ENCODE measurements at regions not wholly inside any gene's neighbourhood (a gene's known extent, or its start where the extent isn't known, plus 50 kb on each side); places are given as distances from the start of the nearest gene placed in this dataset.

GRCh38 chr2:226076529-226076928 is 677.0 kb downstream of the NYAP2 start:
- no peaks in the 10 kb centered on the region for H3K36me3 ChIP-seq
- no peak overlapping the region for H3K27ac ChIP-seq (replicated peaks in 1 of 4)
- DNase-seq (ENCODE audit: extremely low spot score), result no peak
- H3K4me3 ChIP-seq, result no peak overlapping the region
- WGBS, result 71% methylated on average over 1 of the region's 1 CpG
- intact Hi-C loops (cut with DNase I), result no loop called here
- H3K9me3 ChIP-seq, result no peaks in the 10 kb centered on the region
- TF ChIP-seq, protein P1, sequence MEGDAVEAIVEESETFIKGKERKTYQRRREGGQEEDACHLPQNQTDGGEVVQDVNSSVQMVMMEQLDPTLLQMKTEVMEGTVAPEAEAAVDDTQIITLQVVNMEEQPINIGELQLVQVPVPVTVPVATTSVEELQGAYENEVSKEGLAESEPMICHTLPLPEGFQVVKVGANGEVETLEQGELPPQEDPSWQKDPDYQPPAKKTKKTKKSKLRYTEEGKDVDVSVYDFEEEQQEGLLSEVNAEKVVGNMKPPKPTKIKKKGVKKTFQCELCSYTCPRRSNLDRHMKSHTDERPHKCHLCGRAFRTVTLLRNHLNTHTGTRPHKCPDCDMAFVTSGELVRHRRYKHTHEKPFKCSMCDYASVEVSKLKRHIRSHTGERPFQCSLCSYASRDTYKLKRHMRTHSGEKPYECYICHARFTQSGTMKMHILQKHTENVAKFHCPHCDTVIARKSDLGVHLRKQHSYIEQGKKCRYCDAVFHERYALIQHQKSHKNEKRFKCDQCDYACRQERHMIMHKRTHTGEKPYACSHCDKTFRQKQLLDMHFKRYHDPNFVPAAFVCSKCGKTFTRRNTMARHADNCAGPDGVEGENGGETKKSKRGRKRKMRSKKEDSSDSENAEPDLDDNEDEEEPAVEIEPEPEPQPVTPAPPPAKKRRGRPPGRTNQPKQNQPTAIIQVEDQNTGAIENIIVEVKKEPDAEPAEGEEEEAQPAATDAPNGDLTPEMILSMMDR (IDR thresholded peaks at IDR 0.05), result no peak
- TF ChIP-seq POLR2A (IDR thresholded peaks at IDR 0.05; ENCODE audit: low read depth) (no peak), POLR2AphosphoS5 (IDR thresholded peaks at IDR 0.05) (no peak)
- no peaks in the 10 kb centered on the region for H3K27me3 ChIP-seq
- H3K4me1 ChIP-seq, result no peaks in the 10 kb centered on the region

GRCh38 chr2:226074391-226074790 is 674.9 kb downstream of the NYAP2 start:
- 84% methylated on average over 5 of the region's 5 CpGs for WGBS
- H3K4me3 ChIP-seq, result no peak overlapping the region
- H3K27me3 ChIP-seq, result no peaks in the 10 kb centered on the region
- no peak for TF ChIP-seq EP300 (IDR thresholded peaks at IDR 0.05)
- TF ChIP-seq POLR2AphosphoS5 (IDR thresholded peaks at IDR 0.05), result no peak
- no peak for TF ChIP-seq POLR2A (IDR thresholded peaks at IDR 0.05; ENCODE audit: low read depth)
- TF ChIP-seq, protein P1 (IDR thresholded peaks at IDR 0.05), result no peak
- intact Hi-C loops (cut with DNase I), result no loop called here
- no peak for DNase-seq (ENCODE audit: extremely low spot score)
- no peaks in the 10 kb centered on the region for H3K9me3 ChIP-seq
- H3K4me1 ChIP-seq, result no peaks in the 10 kb centered on the region
- H3K36me3 ChIP-seq, result no peaks in the 10 kb centered on the region
- H3K27ac ChIP-seq (replicated peaks in 1 of 4), result no peak overlapping the region

- Histone ChIP-seq H3K4me1 (no peaks in the 10 kb centered on the region), H3K27me3 (no peaks in the 10 kb centered on the region), H3K4me3 (no peak overlapping the region), H3K27ac (replicated peaks in 1 of 4) (no peak overlapping the region), H3K9me3 (no peaks in the 10 kb centered on the region), H3K36me3 (no peaks in the 10 kb centered on the region)
- DNase-seq (ENCODE audit: extremely low spot score), result no peak
- intact Hi-C loops (cut with DNase I), result no loop called here
- TF ChIP-seq POLR2AphosphoS5 (IDR thresholded peaks at IDR 0.05) (no peak), EP300 (IDR thresholded peaks at IDR 0.05) (no peak), POLR2A (IDR thresholded peaks at IDR 0.05; ENCODE audit: low read depth) (no peak)
- TF ChIP-seq, protein P1 (IDR thresholded peaks at IDR 0.05), result no peak
- WGBS, result 90% methylated on average over 2 of the region's 2 CpGs
These were observed 674.1 kb downstream of the NYAP2 start for GRCh38 chr2:226073496-226074160.

DNA sequence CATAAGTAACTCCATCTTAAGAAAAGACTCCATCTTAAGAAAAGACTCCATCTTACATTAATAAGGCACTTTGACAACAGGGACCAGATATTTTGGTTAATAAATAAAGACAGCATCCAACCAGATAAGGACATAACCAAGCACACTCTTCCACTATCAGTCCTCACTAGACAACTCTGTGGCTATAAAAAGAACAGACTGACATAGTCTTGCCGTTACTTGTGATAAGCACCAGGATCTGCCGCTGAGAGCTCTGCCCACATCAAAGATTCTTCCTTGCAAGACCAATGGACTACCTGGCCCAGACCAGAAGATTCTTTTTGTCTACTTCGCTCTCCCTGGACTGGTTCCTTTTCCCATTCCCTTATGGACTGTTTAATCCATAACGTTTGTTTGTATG is 667.4 kb downstream of the NYAP2 start:
- Histone ChIP-seq H3K4me1 (peaks cover 0 to 24% (median 17%) of the 10 kb centered on the region in 4 donors), H3K4me3 (no peak overlapping the region), H3K9me3 (no peaks in the 10 kb centered on the region), H3K27me3 (no peaks in the 10 kb centered on the region), H3K27ac (replicated peaks in 1 of 4) (no peak overlapping the region), H3K36me3 (no peaks in the 10 kb centered on the region)
- DNase-seq (ENCODE audit: extremely low spot score), result no peak
- 86% methylated on average over 4 of the region's 4 CpGs for WGBS
- intact Hi-C loops (cut with DNase I), result no loop called here
- TF ChIP-seq POLR2A (IDR thresholded peaks at IDR 0.05; ENCODE audit: low read depth), result no peak
- TF ChIP-seq, protein P1 (IDR thresholded peaks at IDR 0.05), result no peak
- TF ChIP-seq EP300 (IDR thresholded peaks at IDR 0.05), result no peak
- TF ChIP-seq POLR2AphosphoS5 (IDR thresholded peaks at IDR 0.05), result no peak

DNA sequence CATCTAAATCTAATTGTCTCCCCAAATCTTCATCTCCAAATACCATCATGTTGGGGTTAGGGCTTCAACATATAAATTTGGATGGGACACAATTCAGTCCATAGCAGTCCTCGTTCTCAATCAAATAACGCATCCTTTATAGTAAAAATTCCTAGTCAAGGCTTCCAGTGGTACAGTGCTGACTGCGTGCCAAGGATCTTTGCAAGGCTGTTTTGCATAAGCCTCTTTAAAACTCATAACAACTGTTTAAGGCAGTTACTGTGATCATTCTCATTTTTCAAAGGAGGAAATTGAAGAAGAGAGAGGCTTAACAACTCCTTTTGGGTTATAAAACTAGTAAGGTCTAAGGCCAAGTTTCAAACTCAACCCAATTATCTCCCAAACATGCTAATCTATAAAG is 666.9 kb downstream of the NYAP2 start:
- no peaks in the 10 kb centered on the region for H3K9me3 ChIP-seq
- DNase-seq (ENCODE audit: extremely low spot score), result no peak
- H3K4me3 ChIP-seq, result no peak overlapping the region
- H3K4me1 ChIP-seq, result peaks cover 0 to 24% (median 17%) of the 10 kb centered on the region in 4 donors
- no peaks in the 10 kb centered on the region for H3K27me3 ChIP-seq
- TF ChIP-seq EP300 (IDR thresholded peaks at IDR 0.05), result no peak
- intact Hi-C loops (cut with DNase I), result no loop called here
- no peak overlapping the region for H3K27ac ChIP-seq (replicated peaks in 1 of 4)
- H3K36me3 ChIP-seq, result no peaks in the 10 kb centered on the region
- 85% methylated on average over 3 of the region's 3 CpGs for WGBS

Measured in esophagus muscularis mucosa (tissue), 4 donors.